Activated naive CD8-positive, alpha-beta T cell treated with anti-CD3 and anti-CD28 coated beads, Interleukin-2, amount 50 U/mL, for 24 hours (primary cell): ENCODE measurements at regions not wholly inside any gene's neighbourhood (a gene's known extent, or its start where the extent isn't known, plus 50 kb on each side); places are given as distances from the start of the nearest gene placed in this dataset.
"Not testable (repeated sequence)": the region's sequence is repeated elsewhere in the genome, so short reads cannot be mapped to it uniquely, and the experiment has no call there.

Experiments
- ATAC-seq: fragments of 150-1000 bp; cut with Tn5 transposase; one replicate; pipeline ENCODE4 v1.10.0; 2021
- DNase-seq: peaks from one replicate; pipeline ENCODE4 v3.0.0; 2021
- H3K27ac Mint-ChIP-seq: one replicate; pipeline ENCODE4 v1.8.0; 2021; ENCODE audit warnings: mild to moderate bottlenecking, mixed read lengths
- H3K27me3 Mint-ChIP-seq: one replicate; pipeline ENCODE4 v1.8.0; 2021; ENCODE audit warnings: mixed read lengths
- H3K36me3 Mint-ChIP-seq: one replicate; pipeline ENCODE4 v1.8.0; 2021; ENCODE audit warnings: low read depth, mixed read lengths
- H3K4me1 Mint-ChIP-seq: one replicate; pipeline ENCODE4 v1.8.0; 2021; ENCODE audit warnings: mixed read lengths
- H3K4me3 Mint-ChIP-seq: one replicate; pipeline ENCODE4 v1.8.0; 2021; ENCODE audit warnings: mild to moderate bottlenecking, moderate library complexity, mixed read lengths
- H3K9me3 Mint-ChIP-seq: one replicate; pipeline ENCODE4 v1.8.0; 2021; ENCODE audit warnings: mixed read lengths

DNA sequence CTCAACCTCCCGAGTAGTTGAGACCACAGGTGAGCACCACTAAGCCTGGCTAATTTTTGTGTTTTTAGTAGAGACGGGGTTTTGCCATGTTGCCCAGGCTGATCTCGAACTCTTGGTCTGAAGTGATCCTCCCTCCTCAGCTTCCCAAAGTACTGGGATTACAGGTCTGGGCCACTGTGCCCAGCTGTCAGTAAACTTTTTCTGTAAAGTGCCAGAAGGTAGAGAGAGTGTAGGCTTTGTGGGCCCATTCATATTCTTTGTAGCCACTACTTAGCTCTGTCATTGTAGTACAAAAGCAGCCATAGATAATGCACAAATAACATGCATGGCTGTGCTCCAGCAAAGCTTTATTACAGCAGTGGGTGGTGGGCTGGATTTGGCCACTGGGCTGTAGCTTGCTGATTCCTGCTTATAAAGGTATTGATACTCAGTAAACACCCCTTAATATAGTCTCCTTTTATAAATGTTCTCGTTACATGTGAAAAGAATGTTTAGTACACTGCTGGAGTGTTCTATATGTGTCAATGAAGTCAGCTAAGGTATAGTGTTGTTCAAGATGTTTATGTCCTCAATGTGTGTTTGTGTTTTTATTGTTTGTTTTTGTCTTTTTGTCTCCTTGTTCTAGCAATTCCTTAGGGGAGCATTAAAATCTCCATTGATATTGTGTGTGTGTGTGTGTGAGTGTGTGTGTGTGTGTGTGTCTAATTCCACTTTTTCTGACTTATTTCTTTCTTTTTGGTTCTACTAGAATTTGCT lies 644.7 kb upstream of the DPP6 start:
- H3K4me1 Mint-ChIP-seq, result no peaks in the 10 kb centered on the region
- no peaks in the 10 kb centered on the region for H3K27me3 Mint-ChIP-seq
- no peak overlapping the region for H3K27ac Mint-ChIP-seq
- ATAC-seq (no peak), DNase-seq (no peak)
- no peak overlapping the region for H3K4me3 Mint-ChIP-seq
- no peaks in the 10 kb centered on the region for H3K36me3 Mint-ChIP-seq
- peaks cover 12% of the 10 kb centered on the region for H3K9me3 Mint-ChIP-seq

DNA sequence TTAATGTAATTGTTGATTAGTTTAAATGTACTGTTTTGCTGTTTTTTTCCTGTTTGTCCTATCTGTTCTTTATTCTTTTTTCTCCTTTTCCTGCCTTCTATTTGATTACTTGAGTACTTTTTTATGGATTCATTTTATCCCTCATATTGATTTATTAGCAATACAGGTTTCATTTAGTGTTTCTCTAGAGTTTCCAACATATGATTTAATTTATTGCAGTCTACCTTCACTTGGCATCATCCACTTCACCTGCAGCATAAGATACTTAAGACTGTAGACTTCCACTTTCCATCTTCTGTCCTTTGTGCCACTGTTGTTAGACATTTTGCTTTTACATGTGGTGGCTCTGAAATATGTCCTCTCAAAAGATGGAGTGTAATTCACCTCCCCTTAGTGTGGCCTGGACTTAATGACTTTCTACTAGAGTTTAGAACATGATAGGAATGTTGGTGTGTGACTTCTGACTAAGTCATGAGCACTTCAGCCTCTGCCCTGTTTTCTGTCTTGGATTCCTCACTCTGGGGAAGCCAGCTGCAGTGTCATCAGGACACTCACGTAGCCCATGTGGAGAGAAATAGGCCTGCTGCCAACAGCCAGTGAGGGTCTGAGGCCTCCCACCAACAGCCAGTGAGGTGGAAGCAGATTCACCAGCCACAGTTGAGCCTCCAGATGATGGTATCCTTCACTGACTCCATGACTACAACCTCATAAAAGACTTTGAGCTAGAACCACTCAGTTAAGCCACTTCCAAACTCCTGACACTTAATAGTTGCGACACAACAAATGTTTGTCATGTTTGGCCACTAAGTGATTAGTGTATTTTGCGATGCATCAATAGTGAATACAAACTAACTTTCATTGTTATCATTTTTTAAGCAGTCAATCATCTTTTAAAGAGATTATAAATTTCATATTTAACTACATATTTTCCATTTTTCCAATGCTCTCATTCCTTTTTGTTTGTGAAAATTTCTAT lies 643.5 kb upstream of the DPP6 start:
- Mint-ChIP-seq H3K27ac (no peak overlapping the region), H3K4me1 (no peaks in the 10 kb centered on the region), H3K27me3 (no peaks in the 10 kb centered on the region), H3K4me3 (no peak overlapping the region), H3K9me3 (peaks cover 19% of the 10 kb centered on the region), H3K36me3 (no peaks in the 10 kb centered on the region)
- DNase-seq (no peak), ATAC-seq (no peak)

DNA sequence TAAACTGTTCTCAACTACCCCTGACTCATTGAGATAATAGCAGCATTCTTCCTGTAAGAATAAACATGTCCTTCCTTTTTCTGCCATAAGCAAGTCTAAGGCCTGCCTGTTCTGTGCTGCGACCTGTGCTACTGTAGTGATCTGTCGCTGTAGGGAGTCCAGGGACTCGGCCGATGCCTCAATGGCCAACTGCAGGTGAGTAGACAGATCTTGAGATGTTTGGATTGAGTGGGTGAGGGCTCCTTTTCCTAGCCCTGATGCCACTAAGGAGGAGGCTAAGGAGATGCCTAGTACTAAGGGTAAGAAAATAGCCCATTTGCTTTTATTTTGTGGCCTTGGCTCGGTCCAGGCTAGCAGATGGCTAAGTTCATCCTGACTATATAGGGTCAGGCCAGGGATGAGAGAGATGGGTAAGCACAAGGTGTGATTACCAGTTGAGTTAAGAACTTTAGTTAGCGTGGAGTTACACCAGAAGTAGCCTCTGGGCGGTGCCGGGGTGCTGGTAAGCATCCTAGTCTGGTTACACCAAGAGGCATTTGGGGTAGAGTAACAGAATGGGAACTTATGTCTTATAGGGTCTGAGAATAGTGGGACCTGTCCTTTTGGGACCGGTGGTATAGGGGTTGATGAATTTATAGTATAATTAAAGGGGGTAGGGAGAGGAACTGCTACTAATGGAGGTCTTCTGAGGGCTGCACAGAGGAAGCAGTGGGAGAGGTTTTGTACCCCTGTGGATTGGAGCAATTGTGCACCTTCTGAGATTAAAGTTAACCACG lies 642.4 kb upstream of the DPP6 start:
- ATAC-seq, H3K4me1 Mint-ChIP-seq, DNase-seq, H3K36me3 Mint-ChIP-seq, H3K27me3 Mint-ChIP-seq, H3K4me3 Mint-ChIP-seq, H3K27ac Mint-ChIP-seq: not testable (repeated sequence)
- H3K9me3 Mint-ChIP-seq, result peaks cover 19% of the 10 kb centered on the region

DNA sequence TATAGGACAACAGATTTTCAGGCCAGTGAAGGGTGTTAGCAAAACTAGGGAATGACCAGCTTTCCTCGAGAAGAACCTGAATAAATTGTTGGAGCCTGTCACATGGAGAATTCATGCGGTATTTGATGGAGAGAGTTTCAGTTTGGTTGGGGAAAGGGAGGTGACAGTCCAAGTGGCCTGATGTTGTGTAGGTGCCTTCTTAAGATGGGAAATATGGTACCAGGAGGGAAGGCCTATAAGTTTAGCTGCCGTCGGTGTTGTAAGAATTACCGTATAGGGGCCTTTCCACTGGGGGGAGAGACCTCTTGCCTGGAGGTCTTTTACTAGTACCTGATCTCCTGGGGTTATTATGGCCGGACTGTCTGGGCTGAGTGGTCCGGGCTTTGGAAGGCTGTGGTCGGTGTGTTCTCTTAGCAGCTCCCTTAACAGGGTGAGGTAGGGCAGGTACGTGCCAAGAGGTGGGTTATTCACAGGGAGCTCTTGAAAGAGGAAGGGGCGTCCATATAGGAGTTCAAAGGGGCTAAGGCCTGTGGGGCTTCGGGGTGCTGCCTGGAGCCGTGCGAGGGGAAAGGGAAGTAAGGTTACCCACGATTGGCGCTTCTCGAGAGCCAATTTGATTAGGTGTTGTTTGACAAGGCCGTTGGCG lies 641.1 kb upstream of the DPP6 start:
- not testable (repeated sequence) for H3K4me3 Mint-ChIP-seq, H3K36me3 Mint-ChIP-seq, H3K27ac Mint-ChIP-seq, ATAC-seq, H3K4me1 Mint-ChIP-seq, H3K27me3 Mint-ChIP-seq, DNase-seq
- H3K9me3 Mint-ChIP-seq, result peaks cover 19% of the 10 kb centered on the region

DNA sequence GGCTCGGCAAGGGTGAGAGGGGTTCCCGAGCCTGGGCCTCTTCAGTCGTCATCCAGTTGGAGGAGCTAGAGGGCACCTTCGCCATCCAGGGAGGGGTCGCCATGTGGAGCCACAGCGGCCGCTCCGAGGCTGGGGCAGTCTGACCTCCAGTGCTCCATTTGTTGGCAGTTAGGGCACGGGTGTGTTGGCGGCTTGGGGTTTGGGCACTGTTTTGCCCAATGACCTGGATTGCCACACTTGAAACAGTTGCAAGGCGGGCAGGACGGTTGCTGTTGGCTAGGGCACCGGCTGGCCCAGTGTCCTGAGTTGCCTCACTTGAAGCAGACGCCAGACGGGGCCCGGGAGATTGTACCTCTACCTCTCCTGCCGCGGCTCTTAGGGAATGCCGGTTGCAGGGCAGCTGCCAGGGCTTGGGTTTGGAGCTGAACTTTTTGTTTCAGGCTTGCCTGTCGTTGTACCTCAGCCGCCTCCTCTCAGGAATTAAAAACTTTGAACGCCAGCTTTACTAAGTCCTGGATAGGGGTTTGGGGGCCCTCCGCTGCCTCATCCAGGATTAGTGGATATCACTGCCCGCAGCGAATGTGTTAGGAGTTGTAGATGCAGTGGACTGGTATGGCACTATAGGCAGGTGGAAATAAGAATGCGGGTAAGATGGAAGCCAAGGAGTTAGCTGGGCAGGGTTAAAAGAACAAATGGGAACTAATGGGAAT lies 639.9 kb upstream of the DPP6 start:
- not testable (repeated sequence) for H3K27me3 Mint-ChIP-seq, H3K36me3 Mint-ChIP-seq, H3K4me3 Mint-ChIP-seq, ATAC-seq, H3K27ac Mint-ChIP-seq, DNase-seq, H3K4me1 Mint-ChIP-seq
- H3K9me3 Mint-ChIP-seq, result peaks cover 19% of the 10 kb centered on the region

DNA sequence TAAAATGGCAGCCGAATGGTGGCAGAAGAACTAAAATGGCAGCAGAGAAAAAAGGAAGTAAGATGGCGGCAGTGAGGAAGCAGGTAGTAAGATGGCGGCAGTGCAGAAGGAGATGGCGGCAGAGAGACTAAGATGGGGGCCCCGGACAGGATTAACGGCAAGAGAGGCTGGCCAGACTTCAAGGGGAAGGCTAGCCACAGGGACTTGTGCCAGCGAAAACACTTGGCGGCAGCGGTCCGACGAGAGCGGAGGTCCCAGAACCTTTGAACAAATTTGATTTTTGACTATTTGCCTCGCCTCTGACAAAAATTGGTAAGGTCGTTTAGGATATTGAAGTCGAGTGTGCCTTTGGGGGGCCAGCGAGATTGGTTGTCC lies 639.4 kb upstream of the DPP6 start:
- not testable (repeated sequence) for H3K27ac Mint-ChIP-seq, DNase-seq, H3K4me1 Mint-ChIP-seq, H3K36me3 Mint-ChIP-seq, H3K27me3 Mint-ChIP-seq, H3K4me3 Mint-ChIP-seq, ATAC-seq
- H3K9me3 Mint-ChIP-seq, result peaks cover 19% of the 10 kb centered on the region

DNA sequence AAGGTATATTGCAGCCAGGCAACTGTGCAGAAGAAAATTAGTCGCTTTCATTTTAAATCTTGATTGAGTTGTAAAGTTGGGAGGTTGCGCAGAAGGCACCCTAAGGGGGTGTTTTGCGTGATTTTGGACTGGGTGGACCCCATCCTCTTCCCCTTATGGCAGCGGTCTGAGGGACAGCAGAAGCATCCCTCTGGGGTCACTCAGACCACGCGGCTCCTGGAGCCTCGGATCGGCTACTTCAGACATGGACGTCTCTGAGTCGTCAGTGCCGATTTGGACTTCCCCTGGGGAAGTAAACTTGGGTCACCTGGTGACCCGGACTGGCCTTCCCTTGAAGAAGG lies 639.0 kb upstream of the DPP6 start:
- Mint-ChIP-seq H3K9me3 (peaks cover 19% of the 10 kb centered on the region), H3K4me3 (no peak overlapping the region), H3K36me3 (no peaks in the 10 kb centered on the region), H3K27me3 (no peaks in the 10 kb centered on the region), H3K4me1 (no peaks in the 10 kb centered on the region), H3K27ac (no peak overlapping the region)
- ATAC-seq (no peak), DNase-seq (no peak)

DNA sequence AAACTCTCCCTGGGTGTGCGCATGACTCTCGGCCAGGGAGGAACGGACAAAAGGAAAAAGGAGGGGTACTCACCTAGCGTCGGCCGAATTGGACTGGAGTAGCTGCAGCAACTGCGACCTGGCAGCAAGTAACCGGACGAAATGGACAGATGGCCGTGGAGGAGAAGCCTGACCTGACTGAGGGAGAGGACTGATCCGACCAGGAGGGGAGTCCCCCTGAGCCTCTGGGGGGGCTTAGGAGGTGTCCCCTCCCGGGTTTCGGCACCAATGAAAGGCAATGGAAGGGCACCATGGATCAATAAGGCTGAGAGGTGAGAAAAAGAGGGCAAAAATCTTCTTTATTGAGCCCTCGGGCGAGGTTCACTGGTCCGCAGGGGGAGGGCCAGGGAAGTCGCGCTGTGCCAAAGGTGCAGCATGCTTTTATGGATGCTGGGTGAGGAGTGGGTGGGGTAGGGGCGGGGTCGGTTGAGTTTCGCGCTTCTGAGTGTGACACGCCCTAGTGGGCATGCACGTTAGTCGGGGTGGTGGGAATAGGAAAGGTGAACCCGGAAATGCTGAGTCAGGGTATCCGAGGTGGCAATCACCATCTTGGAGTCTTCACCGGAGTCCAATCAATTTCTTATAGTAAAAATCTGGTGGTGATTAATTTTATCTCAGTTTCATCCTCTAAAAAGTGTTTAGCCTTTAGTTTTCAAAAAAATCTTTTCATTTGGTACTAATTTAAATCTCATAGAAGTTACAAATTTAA lies 638.5 kb upstream of the DPP6 start:
- no peaks in the 10 kb centered on the region for H3K27me3 Mint-ChIP-seq

DNA sequence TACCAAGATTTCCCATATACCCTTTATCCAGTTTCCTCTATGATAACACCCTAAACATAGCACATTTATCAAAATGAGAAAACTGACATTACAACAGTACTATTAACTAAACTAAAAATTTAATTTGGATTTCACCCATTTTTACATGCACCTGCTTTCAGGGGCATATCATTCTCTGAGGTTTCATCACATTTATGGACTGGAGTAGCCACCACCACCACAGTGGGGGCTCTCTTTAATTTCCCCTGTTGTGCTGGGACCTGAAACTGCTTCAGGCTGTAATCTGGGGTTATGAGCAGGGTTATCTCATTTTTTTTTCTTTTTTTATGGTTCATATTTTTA lies 637.9 kb upstream of the DPP6 start:
- DNase-seq (no peak), ATAC-seq (no peak)
- H3K27ac Mint-ChIP-seq, result no peak overlapping the region
- peaks cover 19% of the 10 kb centered on the region for H3K9me3 Mint-ChIP-seq
- no peaks in the 10 kb centered on the region for H3K27me3 Mint-ChIP-seq
- H3K4me3 Mint-ChIP-seq, result no peak overlapping the region
- no peaks in the 10 kb centered on the region for H3K4me1 Mint-ChIP-seq
- H3K36me3 Mint-ChIP-seq, result no peaks in the 10 kb centered on the region

More for the DNA sequence above, 638.5 kb upstream of the DPP6 start:
- Mint-ChIP-seq H3K4me3 (no peak overlapping the region), H3K36me3 (no peaks in the 10 kb centered on the region), H3K27ac (no peak overlapping the region), H3K4me1 (no peaks in the 10 kb centered on the region), H3K9me3 (peaks cover 19% of the 10 kb centered on the region)
- no peak for ATAC-seq
- no peak for DNase-seq

DNA sequence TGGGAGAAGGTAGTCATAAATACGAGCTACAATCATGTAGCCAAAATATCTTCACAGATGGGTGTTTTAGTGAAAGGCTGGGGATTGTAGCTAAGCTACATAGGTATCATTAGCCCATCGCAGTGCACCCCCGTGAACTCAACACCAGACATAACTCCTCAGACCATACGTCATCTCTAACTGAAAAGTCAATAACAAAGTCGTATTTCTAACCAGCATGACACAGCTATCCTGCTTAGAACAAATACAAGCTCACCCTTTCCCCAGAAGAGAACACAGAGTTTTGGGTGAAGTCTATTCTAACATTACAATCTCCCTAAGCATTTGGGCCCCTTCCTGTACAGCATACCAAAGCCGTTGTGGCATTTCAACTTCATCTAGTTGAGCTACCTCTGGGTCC lies 636.6 kb upstream of the DPP6 start:
- Mint-ChIP-seq H3K4me3 (no peak overlapping the region), H3K27ac (no peak overlapping the region), H3K27me3 (no peaks in the 10 kb centered on the region), H3K4me1 (no peaks in the 10 kb centered on the region), H3K36me3 (no peaks in the 10 kb centered on the region), H3K9me3 (peaks cover 19% of the 10 kb centered on the region)
- no peak for ATAC-seq
- no peak for DNase-seq

DNA sequence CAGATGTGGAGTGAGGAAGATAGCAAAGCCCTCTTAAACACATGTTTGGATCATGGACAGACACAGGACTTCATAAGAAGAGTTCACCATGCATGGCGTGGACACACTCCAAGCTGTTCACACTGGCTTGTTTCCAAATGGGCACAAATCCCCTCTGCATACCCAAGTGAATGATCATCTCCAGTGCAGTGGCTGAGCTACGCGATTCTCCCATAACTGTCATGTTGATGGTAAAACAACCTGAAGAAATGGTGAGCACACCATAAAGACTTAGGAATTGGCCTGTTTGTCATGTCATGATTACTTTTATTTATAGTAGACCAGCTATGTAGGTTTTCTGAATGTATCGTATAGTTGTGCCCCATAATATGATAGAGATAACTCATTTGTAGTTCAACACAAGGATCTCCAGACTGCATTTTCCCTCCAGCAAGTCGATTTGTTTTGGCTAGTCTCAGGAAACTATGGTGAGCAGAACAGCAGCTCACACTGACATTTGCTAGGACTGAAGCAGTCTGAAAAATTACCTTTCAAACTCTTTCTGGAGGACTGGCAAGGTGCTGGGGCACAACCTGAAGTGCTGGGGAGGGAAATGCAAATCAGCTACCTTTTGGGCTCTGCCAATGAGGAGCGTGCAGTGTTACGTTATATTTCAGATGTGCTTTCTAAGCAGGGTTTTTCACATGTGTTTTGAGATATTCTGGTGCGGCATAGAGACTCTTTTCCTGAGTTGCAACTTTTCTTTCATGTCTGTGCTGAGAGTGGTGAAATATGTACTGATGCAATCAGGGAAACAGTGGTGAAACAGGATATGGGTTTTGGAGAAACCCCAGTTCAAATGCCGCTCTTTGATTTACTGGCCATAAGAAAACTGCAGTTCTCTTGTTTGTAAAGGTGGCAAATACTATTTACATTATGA lies 629.6 kb upstream of the DPP6 start:
- no peaks in the 10 kb centered on the region for H3K27me3 Mint-ChIP-seq
- no peak overlapping the region for H3K4me3 Mint-ChIP-seq
- ATAC-seq, result no peak
- H3K9me3 Mint-ChIP-seq, result no peaks in the 10 kb centered on the region
- DNase-seq, result no peak
- no peaks in the 10 kb centered on the region for H3K36me3 Mint-ChIP-seq
- H3K27ac Mint-ChIP-seq, result no peak overlapping the region
- no peaks in the 10 kb centered on the region for H3K4me1 Mint-ChIP-seq

DNA sequence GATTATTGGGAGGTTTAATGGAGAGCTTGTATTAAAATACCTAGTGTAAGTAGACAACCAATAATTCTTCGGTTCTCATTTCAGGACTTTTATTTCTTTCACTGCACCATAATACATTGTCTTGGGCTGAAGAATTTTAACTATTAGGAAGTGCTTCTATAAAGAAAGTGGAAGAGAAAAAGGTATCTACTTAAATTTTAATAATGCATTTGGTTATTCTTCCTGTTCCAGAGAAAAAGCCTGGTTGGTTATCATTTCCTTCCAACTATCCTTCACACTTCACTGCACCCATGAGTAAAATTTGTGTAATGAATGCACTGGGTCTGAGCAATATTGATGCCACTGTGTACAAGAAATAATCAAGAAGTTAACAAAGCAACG lies 629.0 kb upstream of the DPP6 start:
- no peaks in the 10 kb centered on the region for H3K36me3 Mint-ChIP-seq
- DNase-seq (no peak), ATAC-seq (no peak)
- H3K4me1 Mint-ChIP-seq, result no peaks in the 10 kb centered on the region
- no peak overlapping the region for H3K27ac Mint-ChIP-seq
- H3K4me3 Mint-ChIP-seq, result no peak overlapping the region
- no peaks in the 10 kb centered on the region for H3K27me3 Mint-ChIP-seq
- no peaks in the 10 kb centered on the region for H3K9me3 Mint-ChIP-seq

DNA sequence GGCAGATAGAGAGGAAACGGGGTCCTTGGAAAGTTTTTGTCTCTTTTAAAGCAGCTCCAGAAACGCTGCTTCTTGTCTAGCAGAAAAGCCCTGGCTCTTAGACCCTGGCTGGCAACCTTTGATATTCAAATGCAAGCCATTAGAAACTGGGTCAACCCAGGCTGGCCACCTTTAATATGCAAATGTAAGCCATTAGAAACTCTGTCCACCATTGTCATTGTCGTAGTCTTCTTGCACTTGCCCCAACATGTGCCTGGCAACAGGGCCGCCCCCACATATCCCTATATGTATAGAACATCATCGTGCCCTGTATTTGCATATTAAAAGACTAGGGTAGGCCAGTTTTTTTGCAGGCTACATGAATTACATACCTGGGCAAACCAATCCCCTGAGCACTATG lies 621.3 kb upstream of the DPP6 start:
- Mint-ChIP-seq H3K4me1 (no peaks in the 10 kb centered on the region), H3K9me3 (peaks cover 16% of the 10 kb centered on the region), H3K27me3 (no peaks in the 10 kb centered on the region), H3K27ac (no peak overlapping the region), H3K4me3 (no peak overlapping the region), H3K36me3 (no peaks in the 10 kb centered on the region)
- DNase-seq (no peak), ATAC-seq (no peak)
